ENCODE measurements at regions not wholly inside any gene's neighbourhood (a gene's known extent, or its start where the extent isn't known, plus 50 kb on each side); places are given as distances from the start of the nearest gene placed in this dataset.

DNA sequence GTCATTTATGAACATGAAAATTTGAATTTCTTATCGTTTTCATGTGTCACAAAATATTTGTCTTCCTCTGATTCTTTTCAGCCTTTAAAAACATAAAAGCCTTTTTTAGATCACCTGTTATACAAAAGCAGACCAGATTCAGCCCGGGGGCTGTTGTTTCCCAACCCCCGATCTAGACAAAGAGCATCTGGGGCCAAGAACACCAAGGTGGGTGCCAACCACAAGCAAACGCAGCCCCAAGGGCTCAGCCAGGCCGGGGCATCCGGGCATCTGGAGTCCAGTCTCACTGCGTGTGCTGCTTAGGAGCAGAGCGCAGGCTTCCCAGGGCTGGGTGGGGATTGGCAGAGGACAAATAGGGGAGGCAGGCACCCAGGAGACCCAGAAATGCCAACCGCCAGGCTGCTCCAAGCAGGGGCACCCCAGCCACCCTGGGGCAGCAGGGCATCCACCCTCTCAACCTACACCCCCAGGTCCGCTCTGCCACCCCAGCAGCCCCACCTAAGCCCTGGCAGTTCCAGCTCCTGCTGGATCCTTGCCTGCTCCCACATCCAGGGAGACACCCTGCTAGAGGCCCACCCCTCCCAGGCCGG, 78.0 kb downstream of the HMX1 start:
- TF ChIP-seq, protein P1, sequence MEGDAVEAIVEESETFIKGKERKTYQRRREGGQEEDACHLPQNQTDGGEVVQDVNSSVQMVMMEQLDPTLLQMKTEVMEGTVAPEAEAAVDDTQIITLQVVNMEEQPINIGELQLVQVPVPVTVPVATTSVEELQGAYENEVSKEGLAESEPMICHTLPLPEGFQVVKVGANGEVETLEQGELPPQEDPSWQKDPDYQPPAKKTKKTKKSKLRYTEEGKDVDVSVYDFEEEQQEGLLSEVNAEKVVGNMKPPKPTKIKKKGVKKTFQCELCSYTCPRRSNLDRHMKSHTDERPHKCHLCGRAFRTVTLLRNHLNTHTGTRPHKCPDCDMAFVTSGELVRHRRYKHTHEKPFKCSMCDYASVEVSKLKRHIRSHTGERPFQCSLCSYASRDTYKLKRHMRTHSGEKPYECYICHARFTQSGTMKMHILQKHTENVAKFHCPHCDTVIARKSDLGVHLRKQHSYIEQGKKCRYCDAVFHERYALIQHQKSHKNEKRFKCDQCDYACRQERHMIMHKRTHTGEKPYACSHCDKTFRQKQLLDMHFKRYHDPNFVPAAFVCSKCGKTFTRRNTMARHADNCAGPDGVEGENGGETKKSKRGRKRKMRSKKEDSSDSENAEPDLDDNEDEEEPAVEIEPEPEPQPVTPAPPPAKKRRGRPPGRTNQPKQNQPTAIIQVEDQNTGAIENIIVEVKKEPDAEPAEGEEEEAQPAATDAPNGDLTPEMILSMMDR (IDR thresholded peaks at IDR 0.05), result no peak
- TF ChIP-seq EP300 (IDR thresholded peaks at IDR 0.05) (no peak), POLR2A (IDR thresholded peaks at IDR 0.05) (no peak)
